A549 (cell line): ENCODE measurements at regions not wholly inside any gene's neighbourhood (a gene's known extent, or its start where the extent isn't known, plus 50 kb on each side); places are given as distances from the start of the nearest gene placed in this dataset.

Source experiments
- CTCF ChIP-seq: fragments of >200 bp; sonication (Bioruptor Twin); formaldehyde crosslinking; IDR thresholded peaks from 3 replicates; pipeline ENCODE4 v1.5.1; 2016
- E2F6 ChIP-seq: IDR thresholded peaks from 2 replicates; pipeline ENCODE4 v1.6.1; 2012; ENCODE audit warnings: low read depth, borderline replicate concordance
- HOXA7 ChIP-seq: fragments of 250-450 bp; sonication (Bioruptor Pico); IDR thresholded peaks from 2 replicates; pipeline ENCODE4 v1.5.0; 2020; ENCODE audit warnings: mild to moderate bottlenecking, moderate library complexity
- MAFK ChIP-seq: fragments of 450-650 bp; IDR thresholded peaks from 2 replicates; pipeline ENCODE4 v1.6.1; 2014; ENCODE audit not compliant: partially characterized antibody
- PBX3 ChIP-seq: IDR thresholded peaks from 2 replicates; pipeline ENCODE4 v1.6.1; 2012
- POLR2A ChIP-seq: IDR thresholded peaks from 2 replicates; pipeline ENCODE4 v1.6.1; 2012; ENCODE audit warnings: mild to moderate bottlenecking, low read length
- REST ChIP-seq: fragments of 200-600 bp; sonication (generic); IDR thresholded peaks from 2 replicates; pipeline ENCODE4 v1.6.1; 2016; ENCODE audit warnings: antibody characterized with exemption, mild to moderate bottlenecking, moderate library complexity
- SREBF2 ChIP-seq: fragments of 450-650 bp; IDR thresholded peaks from 2 replicates; pipeline ENCODE4 v1.6.1; 2014; ENCODE audit warnings: mild to moderate bottlenecking, moderate library complexity

GRCh38 chr18:78828131-78828530 lies 151.5 kb upstream of the SALL3 start:
- TF ChIP-seq REST: no peak
- TF ChIP-seq POLR2A: no peak
- no peak for TF ChIP-seq CTCF
- TF ChIP-seq HOXA7 (CRISPR knock-in tag): no peak
- TF ChIP-seq E2F6: no peak
- TF ChIP-seq MAFK: no peak
- no peak for TF ChIP-seq PBX3
- TF ChIP-seq SREBF2: no peak
